DOHH2 (cell line): ENCODE measurements at regions not wholly inside any gene's neighbourhood (a gene's known extent, or its start where the extent isn't known, plus 50 kb on each side); places are given as distances from the start of the nearest gene placed in this dataset.

Experiments used
- CTCF ChIP-seq: fragments of 200-600 bp; sonication (generic); IDR thresholded peaks from one replicate; pipeline ENCODE4 v1.5.1; 2014; ENCODE audit warnings: antibody characterized with exemption, mild to moderate bottlenecking, low read depth, low read length; ENCODE audit not compliant: poor library complexity, severe bottlenecking
- EZH2phosphoT487 ChIP-seq: fragments of 200-600 bp; sonication (generic); IDR thresholded peaks from 2 replicates; pipeline ENCODE4 v1.6.1; 2017; ENCODE audit warnings: borderline replicate concordance, mild to moderate bottlenecking, antibody characterized with exemption, low read length, moderate library complexity, mixed read lengths

GRCh38 chr11:45395947-45396346, 109.8 kb upstream of the SYT13 start:
- TF ChIP-seq EZH2phosphoT487 (no peak), CTCF (no peak)
